Neural progenitor cell (in vitro differentiated cells): ENCODE measurements at regions not wholly inside any gene's neighbourhood (a gene's known extent, or its start where the extent isn't known, plus 50 kb on each side); places are given as distances from the start of the nearest gene placed in this dataset.

Source experiments
- DNase-seq: peaks from one replicate; pipeline ENCODE4 v3.0.0-alpha.2; 2016; ENCODE audit warnings: low spot score
- H2AFZ ChIP-seq: fragments of 200-600 bp; sonication (generic); replicated peaks from 2 replicates; pipeline ENCODE4 v1.6.1; 2016; ENCODE audit warnings: antibody characterized with exemption
- H3F3A ChIP-seq: fragments of 200-600 bp; sonication (generic); 2 replicates; pipeline ENCODE4 v1.6.1; 2016; ENCODE audit warnings: antibody characterized with exemption, low read depth
- H3K27ac ChIP-seq: fragments of 200-600 bp; sonication (generic); 2 replicates; pipeline ENCODE4 v1.5.1; 2016; ENCODE audit warnings: mild to moderate bottlenecking
- H3K27me3 ChIP-seq: fragments of 200-600 bp; sonication (generic); 2 replicates; pipeline ENCODE4 v1.6.1; 2016; ENCODE audit warnings: mild to moderate bottlenecking, moderate library complexity
- H3K36me3 ChIP-seq: fragments of 200-600 bp; sonication (generic); 2 replicates; pipeline ENCODE4 v1.5.1; 2016
- H3K4me1 ChIP-seq: fragments of 200-600 bp; sonication (generic); 2 replicates; pipeline ENCODE4 v1.6.1; 2016; ENCODE audit warnings: mixed run types
- H3K4me2 ChIP-seq: fragments of 200-600 bp; sonication (generic); 2 replicates; pipeline ENCODE4 v1.6.1; 2016
- H3K4me3 ChIP-seq: fragments of 200-600 bp; sonication (generic); 2 replicates; pipeline ENCODE4 v1.5.1; 2016
- H3K79me2 ChIP-seq: fragments of 200-600 bp; sonication (generic); 2 replicates; pipeline ENCODE4 v1.6.1; 2016; ENCODE audit warnings: low read depth
- H3K9ac ChIP-seq: fragments of 200-600 bp; sonication (generic); 2 replicates; pipeline ENCODE4 v1.6.1; 2016
- H3K9me3 ChIP-seq: fragments of 200-600 bp; sonication (generic); 2 replicates; pipeline ENCODE4 v1.5.1; 2016; ENCODE audit warnings: low read depth
- H4K20me1 ChIP-seq: fragments of 200-600 bp; sonication (generic); 2 replicates; pipeline ENCODE4 v1.6.1; 2016; ENCODE audit warnings: low read depth
- H3K27ac Mint-ChIP-seq: 3 replicates; pipeline ENCODE4 v1.8.0; 2021; ENCODE audit warnings: mixed read lengths
- H3K27me3 Mint-ChIP-seq: 2 replicates; pipeline ENCODE4 v1.8.0; 2022; ENCODE audit warnings: low read depth, mild to moderate bottlenecking, inconsistent platforms, moderate library complexity, mixed read lengths; ENCODE audit not compliant: insufficient read depth
- H3K36me3 Mint-ChIP-seq: 3 replicates; pipeline ENCODE4 v1.8.0; 2021; ENCODE audit warnings: mixed read lengths
- H3K4me1 Mint-ChIP-seq: 3 replicates; pipeline ENCODE4 v1.8.0; 2021; ENCODE audit warnings: mixed read lengths
- H3K4me3 Mint-ChIP-seq: 3 replicates; pipeline ENCODE4 v1.8.0; 2021; ENCODE audit warnings: mild to moderate bottlenecking, moderate library complexity, mixed read lengths
- H3K9me3 Mint-ChIP-seq: 3 replicates; pipeline ENCODE4 v1.8.0; 2020; ENCODE audit warnings: mixed read lengths
- EZH2 ChIP-seq: fragments of 200-600 bp; sonication (generic); IDR thresholded peaks from 2 replicates; pipeline ENCODE4 v1.6.1; 2017; ENCODE audit warnings: antibody characterized with exemption, mild to moderate bottlenecking, moderate library complexity
- EZH2phosphoT487 ChIP-seq: fragments of 200-600 bp; sonication (generic); IDR thresholded peaks from 2 replicates; pipeline ENCODE4 v1.6.1; 2017; ENCODE audit warnings: antibody characterized with exemption
- TF ChIP-seq, protein P1 (sequence below): fragments of 200-600 bp; sonication (generic); IDR thresholded peaks from 2 replicates; pipeline ENCODE4 v1.5.1; 2017; ENCODE audit warnings: antibody characterized with exemption, mild to moderate bottlenecking

DNA sequence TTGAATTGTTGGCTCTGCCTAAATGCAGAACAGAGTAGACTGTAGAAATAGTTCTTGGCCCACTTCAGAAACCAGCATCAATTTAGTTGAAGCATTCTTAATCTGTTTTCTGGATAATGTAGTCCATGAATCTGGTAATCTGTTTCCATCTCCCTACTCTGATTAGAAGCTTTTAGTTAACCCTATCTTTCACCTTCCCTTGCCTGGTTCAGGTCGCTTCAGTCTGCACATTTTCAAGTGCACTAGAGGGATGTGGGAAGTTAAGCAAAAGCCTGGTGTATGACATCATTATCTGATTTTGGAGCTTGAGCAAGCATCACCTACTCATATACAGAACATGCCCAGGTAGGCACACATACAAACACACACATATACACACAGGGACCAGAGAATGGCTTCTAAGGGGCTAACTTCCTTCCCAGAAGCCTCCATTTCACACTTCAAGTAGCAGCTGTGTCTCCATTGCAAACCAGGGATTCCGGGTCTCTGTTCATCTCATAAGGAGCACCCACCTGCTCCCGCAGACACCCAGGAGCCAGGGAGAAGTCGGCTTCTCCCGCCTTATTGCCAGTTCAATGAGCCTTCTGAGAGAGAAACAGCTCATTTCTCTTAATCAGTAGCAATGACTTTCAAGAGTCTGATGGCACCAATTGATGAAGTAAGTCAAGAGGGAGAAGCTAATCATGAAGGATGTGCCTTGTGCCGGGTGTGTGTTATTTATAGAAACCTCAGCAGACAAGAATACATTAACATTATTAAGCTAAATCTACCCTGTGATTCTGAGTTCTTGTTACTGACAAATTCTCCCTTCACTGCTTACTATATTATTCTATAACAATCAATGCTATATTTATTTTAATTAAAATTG, 347.9 kb upstream of the STAC start:
- Histone ChIP-seq H3F3A (no peaks in the 10 kb centered on the region), H3K4me2 (no peak overlapping the region), H4K20me1 (no peaks in the 10 kb centered on the region), H3K79me2 (no peaks in the 10 kb centered on the region), H2AFZ (no peak overlapping the region), H3K27me3 (no peaks in the 10 kb centered on the region), H3K9me3 (no peaks in the 10 kb centered on the region), H3K36me3 (no peaks in the 10 kb centered on the region), H3K4me1 (no peaks in the 10 kb centered on the region), H3K4me3 (no peak overlapping the region), H3K27ac (no peak overlapping the region), H3K9ac (no peak overlapping the region)
- Mint-ChIP-seq H3K36me3 (no peaks in the 10 kb centered on the region), H3K4me1 (no peaks in the 10 kb centered on the region), H3K4me3 (no peak overlapping the region), H3K9me3 (peaks cover 7% of the 10 kb centered on the region), H3K27me3 (peaks cover 4% of the 10 kb centered on the region), H3K27ac (no peak overlapping the region)
- TF ChIP-seq EZH2phosphoT487 = no peak
- TF ChIP-seq EZH2 = no peak
- no peak for DNase-seq

DNA sequence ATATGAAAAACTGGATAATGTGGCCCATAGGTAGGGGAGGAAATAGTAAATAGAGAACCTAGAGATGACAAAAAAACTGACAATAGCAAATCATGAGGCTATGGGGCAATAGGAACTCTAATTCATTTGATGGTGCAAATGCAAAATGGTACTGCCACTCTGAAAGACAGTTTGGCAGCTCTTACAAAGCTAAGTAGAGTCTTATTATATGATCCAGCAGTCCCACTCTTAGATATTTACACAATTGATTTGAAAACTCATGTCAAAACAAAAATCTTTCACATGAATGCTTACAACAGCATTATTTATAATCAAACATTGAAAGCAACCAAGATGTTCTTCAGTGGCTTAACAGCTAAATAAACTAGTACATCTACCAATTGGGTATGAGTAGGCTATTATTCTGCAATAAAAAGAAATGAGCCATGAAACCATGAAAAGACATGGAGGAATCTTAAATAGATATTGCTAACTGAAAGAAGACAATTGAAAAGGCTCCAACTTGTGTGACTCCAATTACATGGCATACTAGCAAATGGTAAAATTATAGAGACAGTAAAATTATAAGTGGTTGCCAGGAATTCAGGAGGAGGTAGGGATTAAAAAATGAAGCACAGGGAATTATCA, 321.8 kb upstream of the STAC start:
- Histone ChIP-seq H3K27me3 (no peaks in the 10 kb centered on the region), H3F3A (no peaks in the 10 kb centered on the region), H3K4me1 (no peaks in the 10 kb centered on the region), H3K36me3 (no peaks in the 10 kb centered on the region), H3K27ac (no peak overlapping the region), H2AFZ (no peak overlapping the region), H4K20me1 (no peaks in the 10 kb centered on the region), H3K9me3 (no peaks in the 10 kb centered on the region), H3K79me2 (no peaks in the 10 kb centered on the region), H3K9ac (no peak overlapping the region), H3K4me2 (no peak overlapping the region), H3K4me3 (no peak overlapping the region)
- DNase-seq = no peak
- Mint-ChIP-seq H3K4me1 (no peaks in the 10 kb centered on the region), H3K27ac (no peak overlapping the region), H3K36me3 (no peaks in the 10 kb centered on the region), H3K27me3 (peaks cover 3% of the 10 kb centered on the region), H3K9me3 (peaks cover 6% of the 10 kb centered on the region), H3K4me3 (no peak overlapping the region)
- TF ChIP-seq, protein P1, sequence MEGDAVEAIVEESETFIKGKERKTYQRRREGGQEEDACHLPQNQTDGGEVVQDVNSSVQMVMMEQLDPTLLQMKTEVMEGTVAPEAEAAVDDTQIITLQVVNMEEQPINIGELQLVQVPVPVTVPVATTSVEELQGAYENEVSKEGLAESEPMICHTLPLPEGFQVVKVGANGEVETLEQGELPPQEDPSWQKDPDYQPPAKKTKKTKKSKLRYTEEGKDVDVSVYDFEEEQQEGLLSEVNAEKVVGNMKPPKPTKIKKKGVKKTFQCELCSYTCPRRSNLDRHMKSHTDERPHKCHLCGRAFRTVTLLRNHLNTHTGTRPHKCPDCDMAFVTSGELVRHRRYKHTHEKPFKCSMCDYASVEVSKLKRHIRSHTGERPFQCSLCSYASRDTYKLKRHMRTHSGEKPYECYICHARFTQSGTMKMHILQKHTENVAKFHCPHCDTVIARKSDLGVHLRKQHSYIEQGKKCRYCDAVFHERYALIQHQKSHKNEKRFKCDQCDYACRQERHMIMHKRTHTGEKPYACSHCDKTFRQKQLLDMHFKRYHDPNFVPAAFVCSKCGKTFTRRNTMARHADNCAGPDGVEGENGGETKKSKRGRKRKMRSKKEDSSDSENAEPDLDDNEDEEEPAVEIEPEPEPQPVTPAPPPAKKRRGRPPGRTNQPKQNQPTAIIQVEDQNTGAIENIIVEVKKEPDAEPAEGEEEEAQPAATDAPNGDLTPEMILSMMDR = no peak
- TF ChIP-seq EZH2phosphoT487 (no peak), EZH2 (no peak)

DNA sequence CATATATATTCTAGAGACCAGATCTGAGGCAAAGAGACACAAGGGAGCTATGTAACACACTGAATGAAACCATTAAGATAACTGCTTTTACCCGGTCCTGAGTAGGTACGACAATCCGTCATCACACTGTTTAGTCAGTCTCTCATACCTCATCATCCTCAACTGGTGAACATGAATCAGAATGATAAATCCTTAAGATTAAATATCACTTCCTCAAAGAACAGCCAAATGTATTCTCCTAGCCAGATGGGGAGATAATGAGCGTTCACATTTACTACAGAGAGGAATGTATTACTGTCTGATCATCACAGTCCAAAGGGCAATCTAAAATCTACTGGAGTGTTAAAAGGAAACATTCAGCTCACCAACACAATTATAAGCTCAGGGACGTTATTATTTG, 319.4 kb upstream of the STAC start:
- H3K4me3 Mint-ChIP-seq = no peak overlapping the region
- H3K4me3 ChIP-seq = no peak overlapping the region
- no peak overlapping the region for H3K27ac Mint-ChIP-seq
- H3K9me3 ChIP-seq = no peaks in the 10 kb centered on the region
- H3K36me3 ChIP-seq = no peaks in the 10 kb centered on the region
- no peaks in the 10 kb centered on the region for H3K27me3 Mint-ChIP-seq
- no peak overlapping the region for H3K4me2 ChIP-seq
- no peaks in the 10 kb centered on the region for H3K79me2 ChIP-seq
- TF ChIP-seq, protein P1 = no peak
- no peak for TF ChIP-seq EZH2
- TF ChIP-seq EZH2phosphoT487 = no peak
- H3K27ac ChIP-seq = no peak overlapping the region
- no peaks in the 10 kb centered on the region for H3K36me3 Mint-ChIP-seq
- no peaks in the 10 kb centered on the region for H3K27me3 ChIP-seq
- no peak for DNase-seq
- no peak overlapping the region for H3K9ac ChIP-seq
- no peaks in the 10 kb centered on the region for H4K20me1 ChIP-seq
- H3F3A ChIP-seq = no peaks in the 10 kb centered on the region
- no peak overlapping the region for H2AFZ ChIP-seq
- no peaks in the 10 kb centered on the region for H3K9me3 Mint-ChIP-seq
- no peaks in the 10 kb centered on the region for H3K4me1 Mint-ChIP-seq
- no peaks in the 10 kb centered on the region for H3K4me1 ChIP-seq

- Mint-ChIP-seq H3K9me3 (no peaks in the 10 kb centered on the region), H3K27ac (no peak overlapping the region), H3K4me3 (no peak overlapping the region), H3K36me3 (no peaks in the 10 kb centered on the region), H3K4me1 (no peaks in the 10 kb centered on the region), H3K27me3 (no peaks in the 10 kb centered on the region)
- no peaks in the 10 kb centered on the region for H3K27me3 ChIP-seq
- no peak overlapping the region for H3K4me3 ChIP-seq
- H4K20me1 ChIP-seq = no peaks in the 10 kb centered on the region
- no peaks in the 10 kb centered on the region for H3F3A ChIP-seq
- H3K4me1 ChIP-seq = no peaks in the 10 kb centered on the region
- H3K36me3 ChIP-seq = no peaks in the 10 kb centered on the region
- no peak for DNase-seq
- H3K9me3 ChIP-seq = no peaks in the 10 kb centered on the region
- no peaks in the 10 kb centered on the region for H3K79me2 ChIP-seq
- no peak overlapping the region for H3K27ac ChIP-seq
- no peak overlapping the region for H3K9ac ChIP-seq
- H2AFZ ChIP-seq = no peak overlapping the region
- TF ChIP-seq, protein P1 = no peak
- TF ChIP-seq EZH2phosphoT487 = no peak
- no peak for TF ChIP-seq EZH2
- H3K4me2 ChIP-seq = no peak overlapping the region
Observed at GRCh38 chr3:36063992-36064391, 316.3 kb upstream of the STAC start.
